Caco-2 (cell line): ENCODE measurements at regions not wholly inside any gene's neighbourhood (a gene's known extent, or its start where the extent isn't known, plus 50 kb on each side); places are given as distances from the start of the nearest gene placed in this dataset.

Experiments used
- BruUV-seq: library from RNA; stranded (reverse); fragments of 400-500 nt; replicated peaks from 2 replicates; lab custom pipeline; 2021; lab: Mats Ljungman, UMichigan
- CTCF ChIA-PET: fragments of 300-600 bp; sonication (Branson Sonifier 250); formaldehyde crosslinking; loops from one replicate; lab custom pipeline; 2022; ENCODE audit warnings: antibody characterized with exemption; lab: Charles Lee
- POLR2A ChIA-PET: fragments of 300-600 bp; sonication (Branson Sonifier 250); formaldehyde crosslinking; loops from one replicate; lab custom pipeline; 2022; ENCODE audit warnings: antibody characterized with exemption; lab: Charles Lee
- DNase-seq, 2 experiments: peaks; one replicate each; pipeline versions ENCODE4 v3.0.0 to v3.0.0-alpha.2; 2020 to 2022
- H3K27me3 ChIP-seq: replicated peaks from 2 replicates; pipeline ENCODE4 v1.6.0; 2011; ENCODE audit warnings: low read length; ENCODE audit not compliant: control insufficient read depth, insufficient read depth
- H3K36me3 ChIP-seq: 2 replicates; pipeline ENCODE4 v1.5.1; 2011; ENCODE audit warnings: low read length; ENCODE audit not compliant: control insufficient read depth, insufficient read depth
- H3K4me1 ChIP-seq: fragments of 250-450 bp; sonication (Bioruptor Pico); 2 replicates; pipeline ENCODE4 v1.5.1; 2020; ENCODE audit warnings: mild to moderate bottlenecking
- H3K4me3 ChIP-seq: 2 replicates; pipeline ENCODE4 v1.5.1; 2011; ENCODE audit warnings: low read depth, mild to moderate bottlenecking, control low read depth, low read length
- H3K9me3 ChIP-seq: fragments of 250-450 bp; sonication (Bioruptor Pico); 2 replicates; pipeline ENCODE4 v1.5.1; 2020; ENCODE audit warnings: mild to moderate bottlenecking, moderate library complexity
- H3K27ac Mint-ChIP-seq: one replicate; pipeline ENCODE4 v1.8.0; 2022; ENCODE audit warnings: mixed read lengths; ENCODE audit not compliant: unreplicated experiment
- H3K27me3 Mint-ChIP-seq: one replicate; pipeline ENCODE4 v1.8.0; 2022; ENCODE audit warnings: mixed read lengths; ENCODE audit not compliant: insufficient read depth, unreplicated experiment
- H3K36me3 Mint-ChIP-seq: one replicate; pipeline ENCODE4 v1.8.0; 2022; ENCODE audit warnings: mild to moderate bottlenecking, mixed read lengths; ENCODE audit not compliant: insufficient read depth, unreplicated experiment
- H3K4me1 Mint-ChIP-seq: one replicate; pipeline ENCODE4 v1.8.0; 2022; ENCODE audit warnings: low read depth, mixed read lengths; ENCODE audit not compliant: unreplicated experiment
- H3K4me3 Mint-ChIP-seq: one replicate; pipeline ENCODE4 v1.8.0; 2022; ENCODE audit warnings: mild to moderate bottlenecking, moderate library complexity, mixed read lengths; ENCODE audit not compliant: unreplicated experiment
- H3K9me3 Mint-ChIP-seq: one replicate; pipeline ENCODE4 v1.8.0; 2022; ENCODE audit warnings: mixed read lengths; ENCODE audit not compliant: unreplicated experiment
- CTCF ChIP-seq, 2 experiments: fragments of 200-600 bp in 1 of 2; IDR thresholded peaks; 1 replicate in 1 of 2; 2 replicates in 1 of 2; pipeline versions ENCODE4 v1.5.1 to v1.8.0; 2011 to 2022; ENCODE audit warnings: antibody characterized with exemption in 1 of 2, control low read depth in 1 of 2, inconsistent platforms in 1 of 2, low read depth in 1 of 2, low read length in 1 of 2, mild to moderate bottlenecking in 1 of 2, moderate library complexity in 1 of 2; ENCODE audit not compliant: insufficient read depth in 1 of 2, severe bottlenecking in 1 of 2, unreplicated experiment in 1 of 2
- intact Hi-C: fragments of 100-400 bp; cut with micrococcal nuclease; formaldehyde crosslinking; loops from one replicate; pipeline ENCODE4 v1.10.0; 2022; ENCODE audit not compliant: unreplicated experiment

DNA sequence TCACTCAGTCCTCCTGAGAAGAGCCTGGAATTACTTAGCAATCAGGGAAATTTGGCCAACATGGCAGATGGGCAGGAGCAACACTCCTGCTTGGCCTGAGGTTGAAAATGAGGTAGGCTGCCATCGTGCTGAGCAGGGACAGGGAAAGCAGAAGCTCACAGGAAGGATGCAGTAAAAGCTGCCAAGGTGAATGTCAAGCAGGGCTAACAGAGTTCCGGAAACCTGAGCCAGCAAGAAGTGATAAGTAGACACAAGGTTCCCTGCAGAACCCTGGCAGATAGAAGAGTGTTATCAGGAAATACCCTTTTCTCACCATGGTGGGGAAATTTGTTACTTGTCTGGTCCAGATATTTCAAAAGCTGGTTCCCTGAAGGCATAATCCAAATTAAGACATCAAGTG lies 454.3 kb upstream of the MEX3C start:
- no peak for DNase-seq
- no peaks in the 10 kb centered on the region for H3K9me3 Mint-ChIP-seq
- no peak overlapping the region for H3K27ac Mint-ChIP-seq
- H3K36me3 Mint-ChIP-seq, result no peaks in the 10 kb centered on the region
- no TSS peak for BruUV-seq
- H3K4me3 ChIP-seq, result no peak overlapping the region
- no peaks in the 10 kb centered on the region for H3K4me1 ChIP-seq
- CTCF ChIA-PET, result interaction anchor here (1.1 kb wide), 1 partner anchor 16 kb away, joined by 3 read pairs; no protein-coding TSS in a partner anchor
- no peaks in the 10 kb centered on the region for H3K36me3 ChIP-seq
- H3K4me3 Mint-ChIP-seq, result no peak overlapping the region
- H3K27me3 ChIP-seq, result no peaks in the 10 kb centered on the region
- POLR2A ChIA-PET, result no interaction called here
- TF ChIP-seq CTCF (IDR thresholded peaks at IDR 0.05; ENCODE audit: insufficient read depth in 1 of 2, low read depth in 1 of 2, low read length in 1 of 2, severe bottlenecking in 1 of 2, unreplicated experiment in 1 of 2), result no peak
- H3K27me3 Mint-ChIP-seq, result peaks cover 5% of the 10 kb centered on the region
- H3K9me3 ChIP-seq, result no peaks in the 10 kb centered on the region
- H3K4me1 Mint-ChIP-seq, result no peaks in the 10 kb centered on the region
- intact Hi-C loops, result no loop called here

- BruUV-seq, result no TSS peak
- Histone ChIP-seq H3K4me1 (no peaks in the 10 kb centered on the region), H3K4me3 (no peak overlapping the region), H3K27me3 (no peaks in the 10 kb centered on the region), H3K36me3 (no peaks in the 10 kb centered on the region), H3K9me3 (no peaks in the 10 kb centered on the region)
- H3K36me3 Mint-ChIP-seq, result no peaks in the 10 kb centered on the region
- no peak overlapping the region for H3K4me3 Mint-ChIP-seq
- no peak for DNase-seq
- no peaks in the 10 kb centered on the region for H3K9me3 Mint-ChIP-seq
- intact Hi-C loops, result no loop called here
- no peak for TF ChIP-seq CTCF (IDR thresholded peaks at IDR 0.05; ENCODE audit: insufficient read depth in 1 of 2, low read depth in 1 of 2, low read length in 1 of 2, severe bottlenecking in 1 of 2, unreplicated experiment in 1 of 2)
- peaks cover 3% of the 10 kb centered on the region for H3K27me3 Mint-ChIP-seq
- no peak overlapping the region for H3K27ac Mint-ChIP-seq
- ChIA-PET POLR2A (no interaction called here), CTCF (no interaction called here)
- no peaks in the 10 kb centered on the region for H3K4me1 Mint-ChIP-seq
Measured at GRCh38 chr18:51653507-51654213, 456.2 kb upstream of the MEX3C start.

DNA sequence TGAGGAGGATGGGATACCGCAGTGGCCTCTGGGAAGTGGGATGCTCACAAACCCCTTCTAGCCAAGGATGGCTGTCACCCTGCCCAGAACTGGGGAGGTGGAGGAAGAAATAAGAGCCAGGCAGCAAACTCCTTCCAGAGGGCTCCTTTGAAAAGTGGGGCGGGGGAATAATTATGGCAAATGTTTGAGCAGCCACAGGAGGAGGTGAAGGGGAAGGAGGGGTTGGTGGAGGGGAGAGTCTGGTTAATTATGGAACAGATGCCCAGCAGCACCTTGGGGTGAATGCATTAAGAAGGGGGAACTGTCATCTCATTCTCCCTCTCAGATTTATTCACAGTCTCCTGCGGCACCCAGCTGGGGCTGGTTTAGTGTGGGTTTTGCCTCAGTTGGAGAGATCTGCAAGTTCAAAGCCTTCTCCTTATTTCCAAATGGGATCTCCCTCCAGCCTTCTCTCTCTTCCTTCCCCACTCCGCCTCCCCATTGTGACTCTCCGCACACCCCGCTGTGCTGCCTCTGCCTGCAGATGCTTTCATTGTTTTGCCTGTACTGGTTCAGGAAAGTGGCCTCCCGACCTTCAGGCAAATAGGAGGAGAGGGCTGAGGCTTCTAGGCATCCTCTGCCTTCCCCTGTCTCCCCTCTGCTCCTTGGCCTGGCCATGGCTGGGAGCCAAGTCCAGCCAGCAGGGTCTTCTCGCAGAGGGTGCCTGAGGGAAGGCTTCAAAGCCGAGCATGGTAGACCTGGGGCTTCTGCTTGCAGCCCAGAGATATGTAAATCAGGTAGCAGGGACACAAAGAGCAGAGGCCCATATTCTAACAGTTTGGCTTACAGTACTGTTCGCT lies 457.2 kb upstream of the MEX3C start:
- Histone ChIP-seq H3K4me3 (no peak overlapping the region), H3K4me1 (no peaks in the 10 kb centered on the region), H3K36me3 (no peaks in the 10 kb centered on the region), H3K9me3 (no peaks in the 10 kb centered on the region), H3K27me3 (no peaks in the 10 kb centered on the region)
- Mint-ChIP-seq H3K4me1 (no peaks in the 10 kb centered on the region), H3K27me3 (peaks cover 3% of the 10 kb centered on the region), H3K36me3 (no peaks in the 10 kb centered on the region), H3K9me3 (no peaks in the 10 kb centered on the region), H3K4me3 (no peak overlapping the region), H3K27ac (no peak overlapping the region)
- DNase-seq, result no peak
- CTCF ChIA-PET, result no interaction called here
- no peak for TF ChIP-seq CTCF (IDR thresholded peaks at IDR 0.05; ENCODE audit: insufficient read depth in 1 of 2, low read depth in 1 of 2, low read length in 1 of 2, severe bottlenecking in 1 of 2, unreplicated experiment in 1 of 2)
- no TSS peak for BruUV-seq
- intact Hi-C loops, result no loop called here
- POLR2A ChIA-PET, result no interaction called here
